ENCODE measurements at regions not wholly inside any gene's neighbourhood (a gene's known extent, or its start where the extent isn't known, plus 50 kb on each side); places are given as distances from the start of the nearest gene placed in this dataset.

DNA sequence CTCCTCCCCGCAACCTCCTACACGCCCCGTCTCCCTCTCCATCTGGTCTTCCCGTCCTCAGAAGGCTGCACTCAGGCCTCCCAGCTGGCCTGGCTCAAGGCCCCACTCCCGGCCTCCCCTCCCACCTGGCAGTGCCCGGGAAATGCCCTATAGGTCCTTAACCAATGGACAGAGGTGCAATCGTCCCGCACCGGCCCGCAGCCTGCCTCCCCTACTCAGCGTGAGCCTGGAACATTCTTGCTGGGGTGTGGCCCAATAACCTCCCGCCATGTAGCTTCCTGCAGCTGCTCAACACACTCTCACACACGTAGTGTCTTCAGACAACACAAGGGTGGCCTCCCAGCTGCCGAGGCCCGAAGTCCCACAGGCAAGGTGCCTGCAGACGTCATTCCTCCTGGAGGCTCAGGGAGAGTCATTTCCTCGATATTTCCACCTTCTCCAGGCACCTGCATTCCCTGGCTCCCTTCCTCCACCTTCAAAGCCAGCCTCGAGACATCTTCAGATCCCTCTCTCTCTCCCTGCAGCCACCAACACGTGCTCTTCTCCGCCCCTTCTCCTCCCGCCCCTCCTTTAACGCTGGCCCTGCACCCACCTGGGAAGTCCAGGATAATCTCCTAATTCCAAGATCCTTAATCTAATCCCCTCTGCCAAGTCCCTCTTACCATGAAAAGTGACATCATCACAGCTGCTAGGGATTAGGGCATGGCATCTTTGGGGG, 56.2 kb downstream of the ADRA2C start:
- intact Hi-C loops (cut with micrococcal nuclease): no loop called here
- Histone ChIP-seq H4K20me1 (ENCODE audit: low read length) (no peaks in the 10 kb centered on the region), H3K79me2 (ENCODE audit: low read length) (no peaks in the 10 kb centered on the region), H3K9me3 (ENCODE audit: low read length) (no peaks in the 10 kb centered on the region), H3F3A (ENCODE audit: low read length, unreplicated experiment) (no peaks in the 10 kb centered on the region), H3K4me3 (ENCODE audit: low read length) (no peak overlapping the region), H2AFZ (ENCODE audit: low read length) (no peak overlapping the region), H3K27me3 (ENCODE audit: low read length) (0 out of 2 replicates have a peak, but pooled peaks cover 9% of the 10 kb centered on the region), H3K4me1 (ENCODE audit: insufficient read depth, low read length) (no peaks in the 10 kb centered on the region), H3K27ac (ENCODE audit: low read length) (no peak overlapping the region), H3K4me2 (ENCODE audit: low read length) (no peak overlapping the region), H3K36me3 (ENCODE audit: low read depth, low read length) (no peaks in the 10 kb centered on the region), H3K9ac (ENCODE audit: low read length) (no peak overlapping the region), H3K9me2 (replicated peaks; ENCODE audit: low read length) (no peaks in the 10 kb centered on the region)
- CTCF ChIA-PET: no interaction called here
- DNase-seq (no peak), ATAC-seq (no peak)
- BruUV-seq (replicated peaks): no TSS peak
- POLR2A ChIA-PET (ENCODE audit: unreplicated experiment): no interaction called here
- TF ChIP-seq, protein P1, sequence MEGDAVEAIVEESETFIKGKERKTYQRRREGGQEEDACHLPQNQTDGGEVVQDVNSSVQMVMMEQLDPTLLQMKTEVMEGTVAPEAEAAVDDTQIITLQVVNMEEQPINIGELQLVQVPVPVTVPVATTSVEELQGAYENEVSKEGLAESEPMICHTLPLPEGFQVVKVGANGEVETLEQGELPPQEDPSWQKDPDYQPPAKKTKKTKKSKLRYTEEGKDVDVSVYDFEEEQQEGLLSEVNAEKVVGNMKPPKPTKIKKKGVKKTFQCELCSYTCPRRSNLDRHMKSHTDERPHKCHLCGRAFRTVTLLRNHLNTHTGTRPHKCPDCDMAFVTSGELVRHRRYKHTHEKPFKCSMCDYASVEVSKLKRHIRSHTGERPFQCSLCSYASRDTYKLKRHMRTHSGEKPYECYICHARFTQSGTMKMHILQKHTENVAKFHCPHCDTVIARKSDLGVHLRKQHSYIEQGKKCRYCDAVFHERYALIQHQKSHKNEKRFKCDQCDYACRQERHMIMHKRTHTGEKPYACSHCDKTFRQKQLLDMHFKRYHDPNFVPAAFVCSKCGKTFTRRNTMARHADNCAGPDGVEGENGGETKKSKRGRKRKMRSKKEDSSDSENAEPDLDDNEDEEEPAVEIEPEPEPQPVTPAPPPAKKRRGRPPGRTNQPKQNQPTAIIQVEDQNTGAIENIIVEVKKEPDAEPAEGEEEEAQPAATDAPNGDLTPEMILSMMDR (conservative IDR thresholded peaks at IDR 0.05; ENCODE audit: low read depth, low read length): no peak
- TF ChIP-seq EZH2 (IDR thresholded peaks at IDR 0.05; ENCODE audit: low read length, unreplicated experiment) (no peak), EZH2phosphoT487 (IDR thresholded peaks at IDR 0.05; ENCODE audit: borderline replicate concordance, low read length) (no peak)

GRCh38 chr4:3823496-3824341, 57.5 kb downstream of the ADRA2C start:
- TF ChIP-seq EZH2 (IDR thresholded peaks at IDR 0.05; ENCODE audit: low read length, unreplicated experiment) (no peak), EZH2phosphoT487 (IDR thresholded peaks at IDR 0.05; ENCODE audit: borderline replicate concordance, low read length) (no peak)
- TF ChIP-seq, protein P1 (conservative IDR thresholded peaks at IDR 0.05; ENCODE audit: low read depth, low read length): no peak
- Histone ChIP-seq H3K9me2 (replicated peaks; ENCODE audit: low read length) (no peaks in the 10 kb centered on the region), H3K9ac (ENCODE audit: low read length) (no peak overlapping the region), H3K4me1 (ENCODE audit: insufficient read depth, low read length) (no peaks in the 10 kb centered on the region), H3K4me2 (ENCODE audit: low read length) (no peak overlapping the region), H4K20me1 (ENCODE audit: low read length) (no peaks in the 10 kb centered on the region), H3K9me3 (ENCODE audit: low read length) (no peaks in the 10 kb centered on the region), H3K27me3 (ENCODE audit: low read length) (0 out of 2 replicates have a peak, but pooled peaks cover 9% of the 10 kb centered on the region), H3K79me2 (ENCODE audit: low read length) (no peaks in the 10 kb centered on the region), H3K27ac (ENCODE audit: low read length) (no peak overlapping the region), H3K4me3 (ENCODE audit: low read length) (no peak overlapping the region), H2AFZ (ENCODE audit: low read length) (no peak overlapping the region), H3K36me3 (ENCODE audit: low read depth, low read length) (no peaks in the 10 kb centered on the region), H3F3A (ENCODE audit: low read length, unreplicated experiment) (no peaks in the 10 kb centered on the region)
- ChIA-PET POLR2A (ENCODE audit: unreplicated experiment) (no interaction called here), CTCF (no interaction called here)
- ATAC-seq (no peak), DNase-seq (no peak)
- intact Hi-C loops (cut with micrococcal nuclease): no loop called here
- no TSS peak for BruUV-seq (replicated peaks)

All from PC-3 (cell line).